Neural cell (in vitro differentiated cells): ENCODE measurements at regions not wholly inside any gene's neighbourhood (a gene's known extent, or its start where the extent isn't known, plus 50 kb on each side); places are given as distances from the start of the nearest gene placed in this dataset.

Experiments used
- EP300 ChIP-seq: fragments of 450-650 bp; conservative IDR thresholded peaks from 2 replicates; pipeline ENCODE4 v1.6.1; 2014; ENCODE audit warnings: antibody characterized with exemption, mild to moderate bottlenecking, moderate library complexity; ENCODE audit not compliant: poor library complexity, severe bottlenecking
- EZH2 ChIP-seq: fragments of 200-600, 300-800 bp; shearing (Covaris generic), sonication (generic); IDR thresholded peaks from 2 replicates; pipeline ENCODE4 v1.6.1; 2014; ENCODE audit warnings: antibody characterized with exemption, low read length, borderline replicate concordance, mild to moderate bottlenecking; ENCODE audit not compliant: insufficient read depth, poor library complexity, severe bottlenecking
- MXI1 ChIP-seq: fragments of 450-650 bp; conservative IDR thresholded peaks from 2 replicates; pipeline ENCODE4 v1.6.1; 2014; ENCODE audit warnings: antibody characterized with exemption, mild to moderate bottlenecking; ENCODE audit not compliant: poor library complexity, severe bottlenecking
- RAD21 ChIP-seq: fragments of 450-650 bp; conservative IDR thresholded peaks from 2 replicates; pipeline ENCODE4 v1.6.1; 2014; ENCODE audit warnings: antibody characterized with exemption, mild to moderate bottlenecking, moderate library complexity
- REST ChIP-seq: IDR thresholded peaks from 2 replicates; pipeline ENCODE4 v1.6.1; 2012; ENCODE audit warnings: borderline replicate concordance
- SMC3 ChIP-seq: fragments of 450-650 bp; conservative IDR thresholded peaks from 2 replicates; pipeline ENCODE4 v1.6.1; 2014; ENCODE audit warnings: antibody characterized with exemption, mild to moderate bottlenecking, moderate library complexity; ENCODE audit not compliant: poor library complexity
- TAF1 ChIP-seq: IDR thresholded peaks from 2 replicates; pipeline ENCODE4 v1.6.1; 2012; ENCODE audit warnings: low read depth
- TF ChIP-seq, protein P1 (sequence below): fragments of 450-650 bp; IDR thresholded peaks from 2 replicates; pipeline ENCODE4 v1.5.1; 2014; ENCODE audit warnings: antibody characterized with exemption, mild to moderate bottlenecking, moderate library complexity; ENCODE audit not compliant: poor library complexity, severe bottlenecking

GRCh38 chrX:92270936-92271855 lies 492.0 kb downstream of the PCDH11X start:
- TF ChIP-seq, protein P1, sequence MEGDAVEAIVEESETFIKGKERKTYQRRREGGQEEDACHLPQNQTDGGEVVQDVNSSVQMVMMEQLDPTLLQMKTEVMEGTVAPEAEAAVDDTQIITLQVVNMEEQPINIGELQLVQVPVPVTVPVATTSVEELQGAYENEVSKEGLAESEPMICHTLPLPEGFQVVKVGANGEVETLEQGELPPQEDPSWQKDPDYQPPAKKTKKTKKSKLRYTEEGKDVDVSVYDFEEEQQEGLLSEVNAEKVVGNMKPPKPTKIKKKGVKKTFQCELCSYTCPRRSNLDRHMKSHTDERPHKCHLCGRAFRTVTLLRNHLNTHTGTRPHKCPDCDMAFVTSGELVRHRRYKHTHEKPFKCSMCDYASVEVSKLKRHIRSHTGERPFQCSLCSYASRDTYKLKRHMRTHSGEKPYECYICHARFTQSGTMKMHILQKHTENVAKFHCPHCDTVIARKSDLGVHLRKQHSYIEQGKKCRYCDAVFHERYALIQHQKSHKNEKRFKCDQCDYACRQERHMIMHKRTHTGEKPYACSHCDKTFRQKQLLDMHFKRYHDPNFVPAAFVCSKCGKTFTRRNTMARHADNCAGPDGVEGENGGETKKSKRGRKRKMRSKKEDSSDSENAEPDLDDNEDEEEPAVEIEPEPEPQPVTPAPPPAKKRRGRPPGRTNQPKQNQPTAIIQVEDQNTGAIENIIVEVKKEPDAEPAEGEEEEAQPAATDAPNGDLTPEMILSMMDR, result no peak
- TF ChIP-seq TAF1 (no peak), EP300 (no peak), REST (no peak), RAD21 (no peak), EZH2 (no peak), MXI1 (no peak), SMC3 (no peak)
